Transverse colon (tissue), 4 donors: ENCODE measurements at regions not wholly inside any gene's neighbourhood (a gene's known extent, or its start where the extent isn't known, plus 50 kb on each side); places are given as distances from the start of the nearest gene placed in this dataset.

Experiments
- DNase-seq: peaks from one replicate; pipeline ENCODE4 v3.0.0-alpha.2; 2019
- H3K27ac ChIP-seq, 4 donors: fragments of 200-600 bp; sonication (generic); 2 replicates each; pipeline ENCODE4 v1.5.1; 2016 to 2018; ENCODE audit warnings: inconsistent platforms in 4 of 4
- H3K27me3 ChIP-seq: fragments of 200-600 bp; sonication (generic); 2 replicates; pipeline ENCODE4 v1.5.1; 2017; ENCODE audit warnings: inconsistent platforms
- H3K36me3 ChIP-seq, 4 donors: fragments of 200-600 bp; sonication (generic); 2 replicates each; pipeline ENCODE4 v1.5.1; 2017 to 2019; ENCODE audit warnings: inconsistent platforms in 4 of 4
- H3K4me1 ChIP-seq, 4 donors: fragments of 200-600 bp; sonication (generic); 2 replicates each; pipeline ENCODE4 v1.5.1; 2017 to 2020; ENCODE audit warnings: inconsistent platforms in 4 of 4
- H3K4me3 ChIP-seq, 4 donors: fragments of 200-600 bp; sonication (generic); 1 replicate in 1 of 4; 2 replicates in 3 of 4; pipeline versions ENCODE4 v1.5.1 to v1.6.1; 2017 to 2019; ENCODE audit warnings: inconsistent platforms in 4 of 4
- H3K9me3 ChIP-seq, 2 donors: fragments of 200-600 bp; sonication (generic); 2 replicates each; pipeline ENCODE4 v1.5.1; 2017 to 2019; ENCODE audit warnings: inconsistent platforms in 2 of 2
- EP300 ChIP-seq: sonication (generic); formaldehyde crosslinking; IDR thresholded peaks from one replicate; pipeline ENCODE4 v1.6.1; 2017; ENCODE audit warnings: antibody characterized with exemption, low read depth
- POLR2A ChIP-seq: fragments of 450-650 bp; IDR thresholded peaks from one replicate; pipeline ENCODE4 v1.6.1; 2016; ENCODE audit warnings: antibody characterized with exemption, mild to moderate bottlenecking, moderate library complexity
- POLR2AphosphoS5 ChIP-seq, 3 donors: sonication (generic); formaldehyde crosslinking; IDR thresholded peaks; one replicate each; pipeline ENCODE4 v1.6.1; 2016; ENCODE audit warnings: antibody characterized with exemption in 3 of 3
- WGBS, 2 donors: methylation state at CpG; one replicate each; pipeline ENCODE4 v1.1.5; 2018; ENCODE audit warnings: low coverage in 1 of 2; 5-methylcytosine and 5-hydroxymethylcytosine counted together
- in situ Hi-C, 4 donors: fragments of 200-750 bp; cut with MboI; loops; one replicate each; pipeline versions ENCODE4 v1.15.0 to v1.15.1; 2017; ENCODE audit warnings: low sequenced_read_pairs in 3 of 4, low pct_ligation_motif_present in 1 of 4, low pct_unique_long_range_greater_than_20kb in 1 of 4
- intact Hi-C: fragments of 100-400 bp; cut with DNase I; formaldehyde crosslinking; loops from one replicate; pipeline ENCODE4 v1.15.1; 2023; ENCODE audit warnings: low total_unique reads
- TF ChIP-seq, protein P1 (sequence below), 5 experiments: fragments of 200-600 bp in 3 of 5; fragments of 450-650 bp in 2 of 5; sonication (generic) in 3 of 5; IDR thresholded peaks; 1 replicate in 2 of 5; 2 replicates in 3 of 5; pipeline ENCODE4 v1.5.1; 2016 to 2017; ENCODE audit warnings: antibody characterized with exemption in 5 of 5, inconsistent platforms in 3 of 5, mild to moderate bottlenecking in 2 of 5, moderate library complexity in 1 of 5

DNA sequence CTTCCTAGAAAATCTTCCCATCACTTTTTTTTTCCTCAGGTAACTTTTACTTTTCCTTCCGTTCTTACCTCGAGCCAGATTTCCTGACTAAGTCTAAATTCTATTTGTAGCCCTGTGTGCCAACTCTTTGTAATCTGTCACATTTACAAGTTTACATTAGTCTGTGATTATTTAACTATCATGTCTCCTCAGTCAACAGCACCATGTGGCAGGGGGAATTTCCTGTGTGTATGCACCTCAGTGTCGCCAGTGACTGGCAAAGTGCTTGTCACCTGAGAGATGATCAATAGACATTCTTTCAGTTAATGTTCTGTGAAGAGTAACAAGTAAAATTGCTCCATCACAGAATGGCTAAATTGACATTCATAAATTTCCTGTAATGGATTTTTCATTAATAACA, 468.5 kb downstream of the PDGFC start:
- WGBS, 2 donors, result 72 to 73% methylated on average over 3 of the region's 3 CpGs
- Histone ChIP-seq H3K9me3 (no peaks in the 10 kb centered on the region), H3K27me3 (no peaks in the 10 kb centered on the region), H3K4me3 (no peak overlapping the region), H3K4me1 (no peaks in the 10 kb centered on the region), H3K36me3 (no peaks in the 10 kb centered on the region), H3K27ac (no peak overlapping the region)
- TF ChIP-seq, protein P1, sequence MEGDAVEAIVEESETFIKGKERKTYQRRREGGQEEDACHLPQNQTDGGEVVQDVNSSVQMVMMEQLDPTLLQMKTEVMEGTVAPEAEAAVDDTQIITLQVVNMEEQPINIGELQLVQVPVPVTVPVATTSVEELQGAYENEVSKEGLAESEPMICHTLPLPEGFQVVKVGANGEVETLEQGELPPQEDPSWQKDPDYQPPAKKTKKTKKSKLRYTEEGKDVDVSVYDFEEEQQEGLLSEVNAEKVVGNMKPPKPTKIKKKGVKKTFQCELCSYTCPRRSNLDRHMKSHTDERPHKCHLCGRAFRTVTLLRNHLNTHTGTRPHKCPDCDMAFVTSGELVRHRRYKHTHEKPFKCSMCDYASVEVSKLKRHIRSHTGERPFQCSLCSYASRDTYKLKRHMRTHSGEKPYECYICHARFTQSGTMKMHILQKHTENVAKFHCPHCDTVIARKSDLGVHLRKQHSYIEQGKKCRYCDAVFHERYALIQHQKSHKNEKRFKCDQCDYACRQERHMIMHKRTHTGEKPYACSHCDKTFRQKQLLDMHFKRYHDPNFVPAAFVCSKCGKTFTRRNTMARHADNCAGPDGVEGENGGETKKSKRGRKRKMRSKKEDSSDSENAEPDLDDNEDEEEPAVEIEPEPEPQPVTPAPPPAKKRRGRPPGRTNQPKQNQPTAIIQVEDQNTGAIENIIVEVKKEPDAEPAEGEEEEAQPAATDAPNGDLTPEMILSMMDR (IDR thresholded peaks at IDR 0.05), result no peak
- TF ChIP-seq POLR2AphosphoS5 (IDR thresholded peaks at IDR 0.05), result no peak
- no peak for TF ChIP-seq POLR2A
- TF ChIP-seq EP300, result no peak
- DNase-seq, result no peak
- intact Hi-C loops (no loop called here), in situ Hi-C loops (no loop called here)

DNA sequence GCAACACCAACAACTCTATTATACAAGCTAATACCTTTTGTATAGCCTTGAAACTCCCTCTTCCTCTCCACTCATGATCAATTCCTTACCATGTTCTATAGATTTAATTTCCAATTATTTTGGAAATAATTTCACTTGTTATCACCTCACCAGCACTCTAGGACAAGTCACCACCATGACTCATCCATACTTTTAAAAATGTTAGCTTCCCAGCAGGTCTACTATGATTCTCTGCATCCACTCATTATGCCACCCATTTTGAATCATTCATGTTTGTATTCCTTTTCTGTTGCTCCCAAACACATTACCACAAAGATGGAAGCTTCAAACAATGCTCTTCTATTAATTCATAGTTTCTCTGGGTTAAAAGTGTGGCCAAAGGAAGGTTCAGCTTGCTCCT, 469.6 kb downstream of the PDGFC start:
- Histone ChIP-seq H3K4me1 (no peaks in the 10 kb centered on the region), H3K36me3 (no peaks in the 10 kb centered on the region), H3K27me3 (no peaks in the 10 kb centered on the region), H3K27ac (no peak overlapping the region), H3K4me3 (no peak overlapping the region), H3K9me3 (no peaks in the 10 kb centered on the region)
- no peak for DNase-seq
- TF ChIP-seq POLR2AphosphoS5 (IDR thresholded peaks at IDR 0.05) (no peak), EP300 (no peak), POLR2A (no peak)
- TF ChIP-seq, protein P1 (IDR thresholded peaks at IDR 0.05), result no peak
- intact Hi-C loops, result no loop called here
- in situ Hi-C loops, result no loop called here

DNA sequence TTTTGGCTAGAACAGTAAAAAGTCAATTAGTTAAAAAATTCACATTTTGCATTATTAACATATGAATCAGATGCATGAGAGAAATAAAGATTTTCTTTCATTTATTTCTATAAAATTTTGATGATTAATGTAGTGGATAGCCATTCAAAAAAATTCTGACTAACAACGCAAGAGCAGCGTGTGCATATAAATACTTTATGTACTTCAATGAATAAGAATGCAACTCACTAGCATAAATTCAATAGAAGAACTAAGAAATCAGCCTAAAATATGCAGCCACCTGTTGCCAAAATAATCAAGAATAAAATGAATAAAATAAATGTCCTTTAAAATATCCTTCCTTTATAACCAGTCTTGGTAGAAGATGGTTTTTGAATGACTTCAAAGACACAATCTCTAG, 471.9 kb downstream of the PDGFC start:
- 89 to 94% methylated on average over 2 of the region's 2 CpGs for WGBS, 2 donors
- in situ Hi-C loops, result no loop called here

DNA sequence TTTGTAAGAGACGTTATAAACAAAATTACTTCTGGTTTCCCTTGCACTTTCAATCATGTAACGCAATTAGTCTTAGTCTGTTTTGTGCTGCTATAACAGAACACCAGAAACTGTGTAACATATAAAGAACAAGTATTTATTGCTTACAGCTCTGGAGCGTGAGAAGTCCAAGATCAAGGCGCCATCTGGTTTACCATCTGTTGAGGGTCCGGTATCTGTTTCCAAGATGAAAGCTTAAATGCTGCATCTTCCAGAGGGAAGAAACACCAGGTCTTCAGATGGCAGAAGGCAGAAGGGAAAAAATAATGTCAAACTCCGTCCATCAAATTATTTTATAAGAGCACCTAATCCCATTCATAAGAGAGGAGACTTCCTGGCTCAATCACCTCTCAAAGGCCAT, 474.1 kb downstream of the PDGFC start:
- Histone ChIP-seq H3K9me3 (no peaks in the 10 kb centered on the region), H3K36me3 (no peaks in the 10 kb centered on the region), H3K4me1 (no peaks in the 10 kb centered on the region), H3K4me3 (no peak overlapping the region), H3K27me3 (no peaks in the 10 kb centered on the region), H3K27ac (no peak overlapping the region)
- intact Hi-C loops, result no loop called here
- DNase-seq, result no peak
- in situ Hi-C loops, result no loop called here
- WGBS, 2 donors, result 85 to 86% methylated on average over 6 of the region's 6 CpGs
- TF ChIP-seq POLR2AphosphoS5 (IDR thresholded peaks at IDR 0.05), result no peak
- TF ChIP-seq, protein P1 (IDR thresholded peaks at IDR 0.05), result no peak
- TF ChIP-seq POLR2A, result no peak
- no peak for TF ChIP-seq EP300

More for the DNA sequence above, 471.9 kb downstream of the PDGFC start:
- DNase-seq, result no peak
- TF ChIP-seq, protein P1 (IDR thresholded peaks at IDR 0.05), result no peak
- TF ChIP-seq EP300 (no peak), POLR2A (no peak), POLR2AphosphoS5 (IDR thresholded peaks at IDR 0.05) (no peak)
- intact Hi-C loops, result no loop called here
- H3K4me3 ChIP-seq, result no peak overlapping the region
- no peaks in the 10 kb centered on the region for H3K36me3 ChIP-seq
- H3K4me1 ChIP-seq, result no peaks in the 10 kb centered on the region
- H3K9me3 ChIP-seq, result no peaks in the 10 kb centered on the region
- H3K27ac ChIP-seq, result no peak overlapping the region
- no peaks in the 10 kb centered on the region for H3K27me3 ChIP-seq
